ENCODE measurements at regions not wholly inside any gene's neighbourhood (a gene's known extent, or its start where the extent isn't known, plus 50 kb on each side); places are given as distances from the start of the nearest gene placed in this dataset.

- TF ChIP-seq POLR2AphosphoS5 (IDR thresholded peaks at IDR 0.05; ENCODE audit: low read depth, low read length) (no peak), TAF1 (IDR thresholded peaks at IDR 0.05; ENCODE audit: borderline replicate concordance, insufficient read depth, low read length) (no peak), REST (IDR thresholded peaks at IDR 0.05; ENCODE audit: insufficient read depth in 1 of 2, low read depth in 2 of 2, low read length in 2 of 2) (no peak), FOXP2 (optimal IDR thresholded peaks at IDR 0.05; ENCODE audit: borderline replicate concordance, extremely low read depth, extremely low read length, insufficient read depth) (no peak), SIN3A (IDR thresholded peaks at IDR 0.05; ENCODE audit: borderline replicate concordance, insufficient read depth, low read length) (no peak)
Observed at GRCh38 chr14:82055515-82056115, 522.0 kb upstream of the SEL1L start.
